Gastroesophageal sphincter (tissue), 4 donors: ENCODE measurements at regions not wholly inside any gene's neighbourhood (a gene's known extent, or its start where the extent isn't known, plus 50 kb on each side); places are given as distances from the start of the nearest gene placed in this dataset.

ENCODE experiments used
- ATAC-seq: fragments of 150-250 bp; one replicate; pipeline ENCODE4 v1.9.1; 2016; ENCODE audit warnings: mild to moderate bottlenecking, moderate library complexity
- H3K27ac ChIP-seq, 4 donors: fragments of 200-600 bp; sonication (generic) in 3 of 4; 1 replicate in 3 of 4; 2 replicates in 1 of 4; pipeline ENCODE4 v1.5.1; 2016 to 2019
- H3K27me3 ChIP-seq: fragments of 200-600 bp; sonication (generic); one replicate; pipeline ENCODE4 v1.5.1; 2019
- H3K36me3 ChIP-seq, 2 donors: fragments of 200-600 bp; sonication (generic); one replicate each; pipeline ENCODE4 v1.5.1; 2019; ENCODE audit warnings: control low read depth in 1 of 2
- H3K4me1 ChIP-seq, 3 donors: fragments of 200-600 bp; sonication (generic); 1 replicate in 2 of 3; 2 replicates in 1 of 3; pipeline ENCODE4 v1.5.1; 2016 to 2019; ENCODE audit warnings: control low read depth in 2 of 3
- H3K4me3 ChIP-seq, 2 donors: fragments of 200-600 bp; sonication (generic); one replicate each; pipeline ENCODE4 v1.5.1; 2019; ENCODE audit warnings: mild to moderate bottlenecking in 1 of 2, moderate library complexity in 1 of 2
- H3K9me3 ChIP-seq, 3 donors: fragments of 200-600 bp; sonication (generic); one replicate each; pipeline ENCODE4 v1.5.1; 2017 to 2019; ENCODE audit warnings: control low read depth in 2 of 3
- EP300 ChIP-seq: sonication (generic); formaldehyde crosslinking; IDR thresholded peaks from one replicate; pipeline ENCODE4 v1.6.1; 2017; ENCODE audit warnings: antibody characterized with exemption, mild to moderate bottlenecking
- POLR2A ChIP-seq, 2 donors: fragments of 450-650 bp; IDR thresholded peaks; one replicate each; pipeline ENCODE4 v1.6.1; 2017; ENCODE audit warnings: antibody characterized with exemption in 2 of 2, mild to moderate bottlenecking in 2 of 2, moderate library complexity in 1 of 2
- POLR2AphosphoS5 ChIP-seq: sonication (generic); formaldehyde crosslinking; IDR thresholded peaks from one replicate; pipeline ENCODE4 v1.6.1; 2017; ENCODE audit warnings: antibody characterized with exemption
- WGBS, 2 donors: methylation state at CpG; one replicate each; pipeline ENCODE4 v1.1.5; 2018; ENCODE audit warnings: low coverage in 1 of 2; 5-methylcytosine and 5-hydroxymethylcytosine counted together
- TF ChIP-seq, protein P1 (sequence below), 4 experiments: fragments of 200-600 bp in 2 of 4; fragments of 450-650 bp in 2 of 4; sonication (generic) in 1 of 4; IDR thresholded peaks; one replicate each; pipeline ENCODE4 v1.5.1; 2017 to 2019; ENCODE audit warnings: antibody characterized with exemption in 4 of 4, mild to moderate bottlenecking in 2 of 4, moderate library complexity in 2 of 4

DNA sequence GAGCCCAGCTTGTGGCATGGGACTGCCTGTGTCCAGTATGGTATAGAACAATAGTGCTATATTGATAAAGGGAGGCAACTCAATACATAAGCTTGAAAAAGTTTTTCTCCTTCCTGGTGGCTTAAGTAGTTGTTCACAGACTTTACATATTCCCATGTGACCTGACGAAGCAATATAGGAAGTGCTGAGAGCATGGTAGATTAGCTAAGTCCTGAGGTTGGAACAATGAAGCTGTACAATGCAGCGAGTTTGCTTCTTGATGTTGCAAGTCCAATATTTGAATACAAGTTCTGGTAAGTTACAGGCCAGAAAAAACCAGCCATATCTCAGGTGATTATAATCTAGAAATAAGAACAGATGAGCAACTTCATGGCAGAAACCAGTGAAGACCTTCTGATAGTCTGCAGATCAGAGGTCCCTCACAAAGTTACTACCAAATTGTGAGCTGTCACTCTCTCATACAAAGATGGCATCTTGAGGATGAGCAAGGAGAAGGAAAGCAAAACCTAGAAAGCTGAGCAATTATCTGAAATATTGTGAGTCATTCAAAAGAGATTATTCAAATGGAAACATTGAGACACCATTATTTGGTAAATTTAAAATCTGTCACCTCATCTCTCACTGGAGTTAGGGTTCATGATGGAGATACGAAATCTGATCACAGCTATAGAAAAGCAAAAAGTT lies 72.9 kb upstream of the BTG1 start:
- no peak for ATAC-seq
- no peak overlapping the region for H3K4me3 ChIP-seq
- no peaks in the 10 kb centered on the region for H3K4me1 ChIP-seq
- no peaks in the 10 kb centered on the region for H3K27me3 ChIP-seq
- 83 to 97% methylated on average over 3 of the region's 3 CpGs for WGBS, 2 donors
- H3K27ac ChIP-seq: no peak overlapping the region
- TF ChIP-seq POLR2A (IDR thresholded peaks at IDR 0.05) (no peak), EP300 (no peak), POLR2AphosphoS5 (no peak)
- TF ChIP-seq, protein P1, sequence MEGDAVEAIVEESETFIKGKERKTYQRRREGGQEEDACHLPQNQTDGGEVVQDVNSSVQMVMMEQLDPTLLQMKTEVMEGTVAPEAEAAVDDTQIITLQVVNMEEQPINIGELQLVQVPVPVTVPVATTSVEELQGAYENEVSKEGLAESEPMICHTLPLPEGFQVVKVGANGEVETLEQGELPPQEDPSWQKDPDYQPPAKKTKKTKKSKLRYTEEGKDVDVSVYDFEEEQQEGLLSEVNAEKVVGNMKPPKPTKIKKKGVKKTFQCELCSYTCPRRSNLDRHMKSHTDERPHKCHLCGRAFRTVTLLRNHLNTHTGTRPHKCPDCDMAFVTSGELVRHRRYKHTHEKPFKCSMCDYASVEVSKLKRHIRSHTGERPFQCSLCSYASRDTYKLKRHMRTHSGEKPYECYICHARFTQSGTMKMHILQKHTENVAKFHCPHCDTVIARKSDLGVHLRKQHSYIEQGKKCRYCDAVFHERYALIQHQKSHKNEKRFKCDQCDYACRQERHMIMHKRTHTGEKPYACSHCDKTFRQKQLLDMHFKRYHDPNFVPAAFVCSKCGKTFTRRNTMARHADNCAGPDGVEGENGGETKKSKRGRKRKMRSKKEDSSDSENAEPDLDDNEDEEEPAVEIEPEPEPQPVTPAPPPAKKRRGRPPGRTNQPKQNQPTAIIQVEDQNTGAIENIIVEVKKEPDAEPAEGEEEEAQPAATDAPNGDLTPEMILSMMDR (IDR thresholded peaks at IDR 0.05): no peak
- no peaks in the 10 kb centered on the region for H3K36me3 ChIP-seq
- H3K9me3 ChIP-seq: no peaks in the 10 kb centered on the region

DNA sequence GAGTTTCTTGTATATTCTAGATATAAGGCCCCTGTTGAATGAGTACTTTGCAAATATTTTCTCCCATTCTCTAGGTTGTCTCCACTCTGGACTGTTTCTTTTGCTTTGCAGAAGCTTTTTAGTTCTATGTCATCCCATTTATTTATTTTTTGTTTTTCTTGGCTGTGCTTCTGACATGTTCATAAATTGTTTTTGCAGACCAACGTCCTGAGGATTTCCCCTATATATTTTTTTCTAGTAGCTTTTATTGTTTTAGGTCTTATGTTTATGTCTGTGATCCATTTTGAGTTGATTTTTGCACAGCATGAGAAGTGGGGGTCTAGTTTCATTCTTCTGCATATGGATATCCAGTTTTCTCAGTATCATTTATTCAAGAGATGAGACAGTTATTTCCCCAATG lies 70.4 kb upstream of the BTG1 start:
- TF ChIP-seq, protein P1 (IDR thresholded peaks at IDR 0.05): no peak
- TF ChIP-seq POLR2A (IDR thresholded peaks at IDR 0.05): no peak
- TF ChIP-seq EP300: no peak
- no peak for TF ChIP-seq POLR2AphosphoS5
- WGBS, 2 donors: 6% methylated on average over 1 of the region's 1 CpG; no CpG with 5 or more reads in 1 of the 2 donors
- no peak overlapping the region for H3K4me3 ChIP-seq
- no peak for ATAC-seq
- H3K9me3 ChIP-seq: peaks cover 0 to 7% (median 0%) of the 10 kb centered on the region in 3 donors
- H3K36me3 ChIP-seq: no peaks in the 10 kb centered on the region
- no peaks in the 10 kb centered on the region for H3K27me3 ChIP-seq
- H3K27ac ChIP-seq: no peak overlapping the region
- H3K4me1 ChIP-seq: no peaks in the 10 kb centered on the region

DNA sequence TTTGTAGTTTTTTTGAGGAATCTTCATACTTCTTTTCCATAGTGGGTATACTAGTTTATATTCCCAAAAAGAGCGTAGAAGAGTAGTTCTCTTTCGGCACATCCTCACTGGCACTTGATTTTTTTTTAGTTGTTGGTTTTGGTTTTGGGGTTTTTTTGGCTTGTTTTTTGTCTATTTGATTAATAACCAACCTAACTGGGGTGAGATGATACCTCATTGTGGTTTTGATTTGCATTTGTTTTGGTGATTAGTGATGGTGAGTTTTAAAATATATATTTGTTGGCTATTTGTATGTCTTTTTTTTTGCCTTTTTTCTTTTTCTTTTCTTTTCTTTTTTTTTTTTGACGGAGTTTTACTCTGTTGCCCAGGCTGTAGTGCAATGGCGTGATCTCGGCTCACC lies 69.7 kb upstream of the BTG1 start:
- Histone ChIP-seq H3K4me1 (no peaks in the 10 kb centered on the region), H3K27me3 (no peaks in the 10 kb centered on the region), H3K27ac (no peak overlapping the region), H3K9me3 (peaks cover 0 to 14% (median 0%) of the 10 kb centered on the region in 3 donors), H3K4me3 (no peak overlapping the region), H3K36me3 (no peaks in the 10 kb centered on the region)
- WGBS, 2 donors: 94 to 100% methylated on average over 2 to 5 of the region's 5 CpGs
- TF ChIP-seq EP300 (no peak), POLR2A (IDR thresholded peaks at IDR 0.05) (no peak), POLR2AphosphoS5 (no peak)
- TF ChIP-seq, protein P1 (IDR thresholded peaks at IDR 0.05): no peak
- no peak for ATAC-seq

DNA sequence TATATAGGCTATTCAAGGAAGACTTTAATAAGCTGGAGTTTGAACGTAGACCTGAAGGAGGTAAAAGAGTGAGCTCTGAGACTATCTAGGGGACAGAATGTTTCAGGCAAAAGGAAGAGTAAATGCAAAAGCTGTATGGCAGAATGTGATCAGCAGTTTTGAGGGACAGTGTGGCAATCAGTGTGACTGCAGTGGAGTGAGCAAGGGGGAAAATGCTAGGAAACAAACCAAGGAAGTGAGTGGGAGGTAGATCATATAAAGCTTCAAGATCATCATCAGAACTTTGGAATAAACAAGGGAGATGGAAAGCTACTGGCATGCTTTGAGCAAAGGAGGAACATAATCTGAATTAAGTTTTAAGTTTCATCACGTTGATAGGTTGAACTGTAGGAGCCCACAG lies 67.5 kb upstream of the BTG1 start:
- H3K4me3 ChIP-seq: no peak overlapping the region
- H3K9me3 ChIP-seq: peaks cover 0 to 19% (median 0%) of the 10 kb centered on the region in 3 donors
- no peaks in the 10 kb centered on the region for H3K4me1 ChIP-seq
- TF ChIP-seq, protein P1 (IDR thresholded peaks at IDR 0.05): no peak
- TF ChIP-seq POLR2A (IDR thresholded peaks at IDR 0.05) (no peak), EP300 (no peak), POLR2AphosphoS5 (no peak)
- no peaks in the 10 kb centered on the region for H3K36me3 ChIP-seq
- ATAC-seq: no peak
- WGBS, 2 donors: 84 to 94% methylated on average over 2 of the region's 2 CpGs
- H3K27ac ChIP-seq: no peak overlapping the region
- no peaks in the 10 kb centered on the region for H3K27me3 ChIP-seq

DNA sequence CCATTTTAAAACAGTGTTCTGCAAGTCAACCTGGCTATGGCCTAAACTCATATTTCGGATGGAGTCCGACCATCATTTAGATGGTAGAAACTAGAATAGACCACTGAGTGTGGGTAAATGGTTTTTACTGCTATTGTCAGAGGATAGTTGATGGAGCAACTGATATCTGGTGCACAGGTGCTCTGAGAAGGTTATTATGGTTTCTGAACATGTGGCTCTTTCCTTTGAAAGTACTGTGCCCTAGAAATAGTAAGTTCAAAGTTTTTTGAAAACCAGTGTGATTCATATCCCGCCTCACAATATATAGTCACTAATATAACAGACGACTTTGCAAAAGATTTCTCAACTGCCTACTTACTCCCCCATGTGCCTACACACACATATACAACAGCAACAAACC lies 64.4 kb upstream of the BTG1 start:
- peaks cover 0 to 19% (median 0%) of the 10 kb centered on the region in 3 donors for H3K9me3 ChIP-seq
- no peak overlapping the region for H3K27ac ChIP-seq
- 94 to 95% methylated on average over 4 of the region's 4 CpGs for WGBS, 2 donors
- H3K27me3 ChIP-seq: no peaks in the 10 kb centered on the region
- no peak overlapping the region for H3K4me3 ChIP-seq
- no peak for ATAC-seq
- no peaks in the 10 kb centered on the region for H3K4me1 ChIP-seq
- TF ChIP-seq POLR2A (IDR thresholded peaks at IDR 0.05): no peak
- TF ChIP-seq, protein P1 (IDR thresholded peaks at IDR 0.05): no peak
- no peak for TF ChIP-seq POLR2AphosphoS5
- TF ChIP-seq EP300: no peak
- no peaks in the 10 kb centered on the region for H3K36me3 ChIP-seq
